SK-N-SH (cell line): ENCODE measurements at regions not wholly inside any gene's neighbourhood (a gene's known extent, or its start where the extent isn't known, plus 50 kb on each side); places are given as distances from the start of the nearest gene placed in this dataset.

Experiments used
- CTCF ChIA-PET: fragments of 300-600, 350-600 bp; formaldehyde crosslinking; extraction: SDS; loops from one replicate; lab custom pipeline; 2021; lab: Yijun Ruan, JAX
- POLR2A ChIA-PET: fragments of 350-600 bp; sonication (Branson Sonifier 250); formaldehyde crosslinking; extraction: SDS; loops from one replicate; lab custom pipeline; 2020; ENCODE audit warnings: antibody characterized with exemption, inconsistent platforms; lab: Yijun Ruan, JAX
- DNase-seq: peaks from one replicate; pipeline ENCODE4 v3.0.0; 2012
- H2AFZ ChIP-seq: fragments of 200-600 bp; sonication (generic); 2 replicates; pipeline ENCODE4 v1.8.1; 2016; ENCODE audit warnings: antibody characterized with exemption, mild to moderate bottlenecking, low read depth
- H3F3A ChIP-seq: fragments of 200-600 bp; sonication (generic); replicated peaks from 2 replicates; pipeline ENCODE3; 2016; ENCODE audit warnings: antibody characterized with exemption, mild to moderate bottlenecking; ENCODE audit not compliant: insufficient read depth
- H3K27ac ChIP-seq, 2 experiments: fragments of 200-500 bp in 1 of 2; fragments of 200-600 bp in 1 of 2; sonication (Bioruptor generic) in 1 of 2; sonication (generic), shearing (Covaris generic) in 1 of 2; 2 replicates each; pipeline versions ENCODE4 v1.5.1 to v1.6.1; 2014 to 2016; ENCODE audit warnings: low read depth in 2 of 2, inconsistent platforms in 1 of 2, low read length in 1 of 2, mild to moderate bottlenecking in 1 of 2, mixed read lengths in 1 of 2
- H3K27me3 ChIP-seq: fragments of 200-600 bp; sonication (generic), shearing (Covaris generic); 2 replicates; pipeline ENCODE4 v1.6.1; 2016; ENCODE audit warnings: mixed run types; ENCODE audit not compliant: insufficient read depth
- H3K36me3 ChIP-seq, 2 experiments: fragments of 200-500 bp in 1 of 2; fragments of 200-600 bp in 1 of 2; sonication (Bioruptor generic) in 1 of 2; sonication (generic) in 1 of 2; replicated peaks in 1 of 2; 2 replicates each; pipeline versions ENCODE3 to v1.5.1; 2014 to 2016; ENCODE audit warnings: low read length in 1 of 2, mild to moderate bottlenecking in 1 of 2; ENCODE audit not compliant: insufficient read depth in 2 of 2, control insufficient read depth in 1 of 2
- H3K4me1 ChIP-seq, 2 experiments: fragments of 200-500 bp in 1 of 2; fragments of 200-600 bp in 1 of 2; sonication (Bioruptor generic) in 1 of 2; sonication (generic), shearing (Covaris generic) in 1 of 2; 2 replicates each; pipeline versions ENCODE4 v1.5.1 to v1.6.1; 2014 to 2016; ENCODE audit warnings: low read depth in 1 of 2, low read length in 1 of 2, mixed run types in 1 of 2; ENCODE audit not compliant: insufficient read depth in 2 of 2, control insufficient read depth in 1 of 2
- H3K4me2 ChIP-seq: fragments of 200-600 bp; sonication (generic), shearing (Covaris generic); 2 replicates; pipeline ENCODE4 v1.6.1; 2017; ENCODE audit warnings: mixed run types
- H3K4me3 ChIP-seq, 2 experiments: fragments of 200-500 bp in 1 of 2; fragments of 200-600 bp in 1 of 2; sonication (Bioruptor generic) in 1 of 2; sonication (generic), shearing (Covaris generic) in 1 of 2; 2 replicates each; pipeline versions ENCODE4 v1.5.1 to v1.8.1; 2014 to 2016; ENCODE audit warnings: low read depth in 2 of 2, inconsistent platforms in 1 of 2, low read length in 1 of 2, mild to moderate bottlenecking in 1 of 2, mixed read lengths in 1 of 2, moderate library complexity in 1 of 2
- H3K79me2 ChIP-seq: fragments of 200-600 bp; sonication (generic); 2 replicates; pipeline ENCODE4 v1.8.1; 2017; ENCODE audit warnings: mild to moderate bottlenecking; ENCODE audit not compliant: insufficient read depth
- H3K9ac ChIP-seq: fragments of 200-600 bp; sonication (generic); 2 replicates; pipeline ENCODE4 v1.6.1; 2017; ENCODE audit warnings: mixed run types
- H3K9me2 ChIP-seq: fragments of 200-600 bp; sonication (generic); 2 replicates; pipeline ENCODE4 v1.6.1; 2017; ENCODE audit warnings: mixed run types
- H3K9me3 ChIP-seq: fragments of 200-600 bp; sonication (generic); 2 replicates; pipeline ENCODE4 v1.6.1; 2017; ENCODE audit warnings: mixed run types, mild to moderate bottlenecking, moderate library complexity
- H4K20me1 ChIP-seq: fragments of 200-600 bp; sonication (generic); 2 replicates; pipeline ENCODE4 v1.6.1; 2017; ENCODE audit warnings: mild to moderate bottlenecking, mixed run types; ENCODE audit not compliant: insufficient read depth
- CHD2 ChIP-seq: fragments of 150-350 bp; IDR thresholded peaks from 2 replicates; pipeline ENCODE4 v1.6.1; 2018; ENCODE audit warnings: low read length; ENCODE audit not compliant: partially characterized antibody
- CTCF ChIP-seq: fragments of 200-600 bp; sonication (generic); IDR thresholded peaks from 2 replicates; pipeline ENCODE4 v1.6.1; 2017; ENCODE audit warnings: antibody characterized with exemption, mild to moderate bottlenecking, moderate library complexity
- EP300 ChIP-seq, 2 experiments: IDR thresholded peaks; 2 replicates each; pipeline versions ENCODE4 v1.4.0 to v1.6.1; 2012; ENCODE audit warnings: borderline replicate concordance in 1 of 2, low read depth in 1 of 2, low read length in 1 of 2
- IRF3 ChIP-seq: fragments of 150-350 bp; IDR thresholded peaks from 2 replicates; pipeline ENCODE4 v1.6.1; 2016; ENCODE audit warnings: mild to moderate bottlenecking, low read depth, low read length
- MEF2A ChIP-seq: IDR thresholded peaks from 2 replicates; pipeline ENCODE4 v1.4.0; 2012; ENCODE audit warnings: low read depth, borderline replicate concordance
- NFIC ChIP-seq: IDR thresholded peaks from 2 replicates; pipeline ENCODE4 v1.4.0; 2012; ENCODE audit warnings: borderline replicate concordance
- PBX3 ChIP-seq: IDR thresholded peaks from 2 replicates; pipeline ENCODE4; 2012
- RXRA ChIP-seq: IDR thresholded peaks from 2 replicates; pipeline ENCODE4 v1.4.0; 2012; ENCODE audit warnings: low read depth, mild to moderate bottlenecking, borderline replicate concordance
- TCF12 ChIP-seq: IDR thresholded peaks from 2 replicates; pipeline ENCODE4 v1.4.0; 2012
- WGBS: methylation state at CpG from one replicate; pipeline ENCODE4 v1.1.6; 2017; ENCODE audit warnings: low lambda C conversion rate; 5-methylcytosine and 5-hydroxymethylcytosine counted together
- TF ChIP-seq, protein P1 (sequence below): IDR thresholded peaks from 2 replicates; pipeline ENCODE4 v1.4.0; 2012; ENCODE audit warnings: low read depth

DNA sequence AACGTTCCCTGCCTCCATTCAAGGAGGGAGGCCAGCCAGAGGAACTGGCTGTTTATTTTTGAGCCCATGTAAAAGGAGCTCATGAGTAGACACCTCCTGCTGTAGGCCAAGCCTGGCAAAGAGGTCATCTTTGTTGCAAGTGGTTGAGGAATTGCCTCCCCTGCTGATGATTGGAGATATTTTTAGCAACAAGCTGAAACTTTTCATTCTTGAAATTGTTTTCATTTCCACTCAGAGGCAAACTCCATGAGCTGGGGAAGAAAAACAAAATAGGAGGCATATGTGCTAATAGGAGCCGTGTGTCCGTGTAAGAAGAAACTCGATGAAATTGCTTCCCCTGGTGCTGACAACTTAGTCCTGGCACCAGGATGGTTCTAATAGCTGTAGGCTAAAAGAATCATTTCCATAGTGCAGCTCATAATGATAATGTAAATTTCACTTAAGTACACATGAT is 440.1 kb upstream of the FAR2 start:
- Histone ChIP-seq H4K20me1 (no peaks in the 10 kb centered on the region), H3K9me3 (no peaks in the 10 kb centered on the region), H3K79me2 (no peaks in the 10 kb centered on the region), H3F3A (no peaks in the 10 kb centered on the region), H3K4me2 (no peak overlapping the region), H3K27ac (peak overlapping the region in 1 of 2 experiments; percentile 43; a peak in 1 of 4 replicates), H3K9ac (no peak overlapping the region), H3K9me2 (no peaks in the 10 kb centered on the region), H3K4me1 (no peaks in the 10 kb centered on the region; a peak in 2 of 4 replicates), H3K27me3 (no peaks in the 10 kb centered on the region), H3K4me3 (no peak overlapping the region), H3K36me3 (no peaks in the 10 kb centered on the region), H2AFZ (no peak overlapping the region)
- CTCF ChIA-PET, result interaction anchor here (1.1 kb wide), 1 partner anchor 16 kb away, joined by 3 read pairs; no protein-coding TSS in a partner anchor
- DNase-seq, result no peak
- POLR2A ChIA-PET, result no interaction called here
- 66% methylated on average over 4 of the region's 4 CpGs for WGBS
- TF ChIP-seq IRF3, result no peak
- TF ChIP-seq TCF12, result peak; percentile 39; the same call in 1 of the 2 replicates
- TF ChIP-seq CTCF, result peak; percentile 6; the same call in 1 of the 2 replicates
- peak; percentile 83; the same call in 1 of the 2 replicates for TF ChIP-seq MEF2A
- no peak for TF ChIP-seq PBX3
- TF ChIP-seq NFIC, result no peak
- no peak for TF ChIP-seq CHD2
- TF ChIP-seq, protein P1, sequence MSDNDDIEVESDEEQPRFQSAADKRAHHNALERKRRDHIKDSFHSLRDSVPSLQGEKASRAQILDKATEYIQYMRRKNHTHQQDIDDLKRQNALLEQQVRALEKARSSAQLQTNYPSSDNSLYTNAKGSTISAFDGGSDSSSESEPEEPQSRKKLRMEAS, result no peak; the same call in 1 of the 2 replicates
- peak in 1 of 2 experiments; percentile 43; a peak in 1 of 4 replicates for TF ChIP-seq EP300 (IDR thresholded peaks at IDR 0.05; ENCODE audit: borderline replicate concordance in 1 of 2, low read depth in 1 of 2, low read length in 1 of 2)

GRCh38 chr12:28709986-28710685 is 438.9 kb upstream of the FAR2 start:
- no peak overlapping the region for H3K9ac ChIP-seq
- no peaks in the 10 kb centered on the region for H4K20me1 ChIP-seq
- H3K4me3 ChIP-seq, result no peak overlapping the region
- H3K4me2 ChIP-seq, result no peak overlapping the region
- no peaks in the 10 kb centered on the region; a peak in 2 of 4 replicates for H3K4me1 ChIP-seq
- WGBS, result 70% methylated on average over 4 of the region's 4 CpGs
- ChIA-PET POLR2A (no interaction called here), CTCF (interaction anchor here (1.1 kb wide), 1 partner anchor 14 kb away, joined by 3 read pairs; no protein-coding TSS in a partner anchor)
- no peaks in the 10 kb centered on the region for H3F3A ChIP-seq
- no peaks in the 10 kb centered on the region for H3K27me3 ChIP-seq
- TF ChIP-seq RXRA (no peak), NFIC (no peak)
- TF ChIP-seq, all 33 proteins: peak for 0
- Histone ChIP-seq H3K9me2 (no peaks in the 10 kb centered on the region), H3K36me3 (no peaks in the 10 kb centered on the region), H2AFZ (no peak overlapping the region), H3K27ac (peak overlapping the region in 1 of 2 experiments; percentile 29; a peak in 2 of 4 replicates), H3K79me2 (no peaks in the 10 kb centered on the region), H3K9me3 (no peaks in the 10 kb centered on the region)
- no peak for DNase-seq
